ENCODE measurements at regions not wholly inside any gene's neighbourhood (a gene's known extent, or its start where the extent isn't known, plus 50 kb on each side); places are given as distances from the start of the nearest gene placed in this dataset.

GRCh38 chr5:118007262-118007661 lies 981.1 kb downstream of the DTWD2 start:
- Histone ChIP-seq H3K27me3 (ENCODE audit: insufficient read depth, low read length) (no peaks in the 10 kb centered on the region; the same call in 1 of the 2 replicates), H3K56ac (ENCODE audit: insufficient read length, low read depth, low read length) (no peak overlapping the region), H2BK12ac (ENCODE audit: insufficient read length, low read depth, low read length) (no peak overlapping the region), H4K91ac (ENCODE audit: insufficient read length, low read depth, low read length) (no peak overlapping the region), H4K8ac (replicated peaks; ENCODE audit: insufficient read length, low read depth, low read length) (no peak overlapping the region), H3K79me1 (ENCODE audit: insufficient read depth, low read depth, low read length, poor library complexity, severe bottlenecking) (no peaks in the 10 kb centered on the region), H3K23me2 (ENCODE audit: insufficient read length, low read depth, low read length, poor library complexity, severe bottlenecking) (no peaks in the 10 kb centered on the region), H2AK5ac (ENCODE audit: insufficient read length, low read length) (no peak overlapping the region), H4K20me1 (ENCODE audit: control insufficient read depth, insufficient read depth, insufficient read length) (no peaks in the 10 kb centered on the region), H3K27ac (ENCODE audit: insufficient read length, low read depth, low read length) (no peak overlapping the region), H3K23ac (ENCODE audit: insufficient read length, low read depth, low read length) (no peak overlapping the region), H3K4me2 (ENCODE audit: insufficient read depth, insufficient read length, low read length) (no peak overlapping the region), H2AFZ (ENCODE audit: low read length) (no peak overlapping the region), H2BK120ac (ENCODE audit: low read depth, low read length, poor library complexity, severe bottlenecking) (no peak overlapping the region), H3K9me3 (ENCODE audit: control insufficient read depth, low read depth, low read length) (no peaks in the 10 kb centered on the region), H3K18ac (ENCODE audit: insufficient read length, low read depth, low read length) (no peak overlapping the region), H3K79me2 (ENCODE audit: insufficient read depth, low read length) (no peaks in the 10 kb centered on the region), H3K14ac (ENCODE audit: insufficient read depth, low read length) (no peak overlapping the region), H2BK5ac (ENCODE audit: insufficient read length, low read length) (no peak overlapping the region), H2BK15ac (ENCODE audit: low read depth, low read length) (no peak overlapping the region), H3T11ph (ENCODE audit: low read length) (no peak overlapping the region), H3K9ac (ENCODE audit: extremely low read depth, insufficient read length, low read length) (no peak overlapping the region), H4K5ac (ENCODE audit: insufficient read length, low read depth, low read length) (no peak overlapping the region), H2BK20ac (ENCODE audit: low read depth, low read length, poor library complexity, severe bottlenecking) (no peak overlapping the region), H3K4me1 (ENCODE audit: insufficient read depth, low read length) (no peaks in the 10 kb centered on the region), H3K4ac (ENCODE audit: low read depth, low read length) (no peak overlapping the region)
- DNase-seq, result no peak
- Mint-ChIP-seq H3K4me1 (peaks cover 4 to 5% of the 10 kb centered on the region in 2 experiments; a peak in 2 of 4 replicates), H3K27ac (no peak overlapping the region), H3K9me3 (no peaks in the 10 kb centered on the region), H3K4me3 (no peak overlapping the region), H3K36me3 (ENCODE audit: insufficient read depth in 1 of 3, low read depth in 3 of 3) (no peaks in the 10 kb centered on the region), H3K27me3 (ENCODE audit: low read depth) (no peaks in the 10 kb centered on the region)
- no CpG with 5 or more reads among the region's 1 CpG for WGBS (ENCODE audit: extremely low coverage, insufficient read length, low lambda C conversion rate)
- TF ChIP-seq CTCF (conservative IDR thresholded peaks at IDR 0.05), result 0 out of 3 replicates have a peak, but pooled peaks have one; percentile 25
